ENCODE measurements at regions not wholly inside any gene's neighbourhood (a gene's known extent, or its start where the extent isn't known, plus 50 kb on each side); places are given as distances from the start of the nearest gene placed in this dataset.
"Not testable (repeated sequence)": the region's sequence is repeated elsewhere in the genome, so short reads cannot be mapped to it uniquely, and the experiment has no call there.

DNA sequence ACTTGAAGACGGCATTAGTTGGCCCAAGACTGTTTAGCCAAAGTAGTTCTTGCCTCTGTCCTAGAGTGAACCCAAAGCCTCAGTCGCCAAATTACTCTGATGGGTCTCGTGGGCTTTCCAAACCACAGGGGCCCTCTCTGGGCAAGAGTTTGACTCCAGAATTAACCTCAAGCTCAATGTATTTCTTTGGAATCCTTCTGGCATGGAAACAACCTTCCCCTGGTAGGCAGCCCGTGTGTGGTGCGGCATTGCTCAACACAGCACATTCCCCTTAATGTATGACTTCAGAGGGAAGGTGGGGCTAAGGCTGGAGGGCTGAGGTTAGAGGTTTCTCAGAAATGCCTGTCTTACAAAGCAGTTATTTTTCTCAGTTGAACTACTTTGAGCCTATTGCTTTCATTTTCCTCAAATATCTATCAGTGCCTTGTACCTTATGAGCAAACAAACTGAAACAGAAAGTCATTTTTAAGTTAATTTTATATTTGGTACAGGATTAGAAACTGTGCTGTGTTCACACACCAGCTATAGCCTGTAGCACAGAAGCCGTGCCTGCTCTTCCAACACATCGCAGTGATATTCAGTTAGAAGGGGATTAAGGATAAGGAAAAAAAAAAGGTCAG lies 123.9 kb upstream of the HAPLN1 start:
- Mint-ChIP-seq H3K27me3 (ENCODE audit: low read depth) (peaks cover 4% of the 10 kb centered on the region), H3K36me3 (ENCODE audit: low read depth) (peaks cover 2% of the 10 kb centered on the region), H3K9me3 (ENCODE audit: insufficient read depth) (no peaks in the 10 kb centered on the region), H3K4me1 (ENCODE audit: low read depth) (peaks cover 24% of the 10 kb centered on the region), H3K4me3 (peak overlapping the region; percentile 59), H3K27ac (peak overlapping the region; percentile 88)
- ChIA-PET POLR2A (no interaction called here), CTCF (no interaction called here)
- ATAC-seq: peak; percentile 94
- peak; percentile 66 for DNase-seq

DNA sequence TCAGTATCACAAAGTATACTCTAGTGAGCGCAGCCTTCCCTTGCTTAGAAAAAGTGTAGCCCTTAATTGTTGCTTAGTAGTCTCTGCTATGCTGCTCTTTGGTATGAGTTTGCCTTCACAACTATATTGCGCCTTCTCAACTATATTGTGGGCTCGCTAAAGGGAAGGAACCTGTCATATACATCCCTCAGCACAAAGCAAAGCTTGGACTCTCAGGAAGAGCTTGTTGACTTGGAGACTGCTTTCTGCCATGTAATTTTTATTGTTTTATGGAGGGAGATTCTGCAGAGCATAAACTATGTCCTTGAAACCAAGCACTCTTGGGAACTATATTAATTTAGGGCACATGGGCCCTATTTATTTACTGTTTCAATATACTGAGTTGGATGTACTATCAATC lies 119.1 kb upstream of the HAPLN1 start:
- Mint-ChIP-seq H3K4me1 (ENCODE audit: low read depth) (peaks cover 9% of the 10 kb centered on the region), H3K9me3 (ENCODE audit: insufficient read depth) (no peaks in the 10 kb centered on the region), H3K36me3 (ENCODE audit: low read depth) (peaks cover 2% of the 10 kb centered on the region), H3K27me3 (ENCODE audit: low read depth) (peaks cover 8% of the 10 kb centered on the region), H3K4me3 (no peak overlapping the region), H3K27ac (no peak overlapping the region)
- ATAC-seq: no peak
- CTCF ChIA-PET: no interaction called here
- no peak for DNase-seq
- POLR2A ChIA-PET: no interaction called here

DNA sequence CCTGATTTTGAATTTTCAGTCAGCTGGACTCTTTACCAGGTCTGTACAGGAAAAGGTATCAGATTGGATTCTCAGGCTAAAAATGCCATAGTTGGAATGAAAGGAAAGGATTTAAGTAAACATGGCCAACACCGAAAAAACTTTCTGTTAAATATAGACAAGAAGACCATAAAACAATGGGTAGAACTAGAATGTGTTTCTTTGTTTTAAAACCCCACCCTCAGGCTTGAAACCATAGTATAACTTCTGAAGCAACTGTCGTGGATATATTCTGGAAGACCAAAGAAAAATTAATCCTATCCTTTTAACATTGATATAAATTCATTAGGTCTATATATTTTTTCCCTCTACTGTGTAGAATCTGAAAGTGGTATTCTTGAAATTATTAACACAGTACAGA lies 118.6 kb upstream of the HAPLN1 start:
- no peak for DNase-seq
- no peak overlapping the region for H3K4me3 Mint-ChIP-seq
- H3K36me3 Mint-ChIP-seq (ENCODE audit: low read depth): peaks cover 1% of the 10 kb centered on the region
- no peak overlapping the region for H3K27ac Mint-ChIP-seq
- H3K27me3 Mint-ChIP-seq (ENCODE audit: low read depth): peaks cover 8% of the 10 kb centered on the region
- ChIA-PET CTCF (no interaction called here), POLR2A (no interaction called here)
- H3K4me1 Mint-ChIP-seq (ENCODE audit: low read depth): peaks cover 4% of the 10 kb centered on the region
- H3K9me3 Mint-ChIP-seq (ENCODE audit: insufficient read depth): no peaks in the 10 kb centered on the region
- ATAC-seq: no peak

DNA sequence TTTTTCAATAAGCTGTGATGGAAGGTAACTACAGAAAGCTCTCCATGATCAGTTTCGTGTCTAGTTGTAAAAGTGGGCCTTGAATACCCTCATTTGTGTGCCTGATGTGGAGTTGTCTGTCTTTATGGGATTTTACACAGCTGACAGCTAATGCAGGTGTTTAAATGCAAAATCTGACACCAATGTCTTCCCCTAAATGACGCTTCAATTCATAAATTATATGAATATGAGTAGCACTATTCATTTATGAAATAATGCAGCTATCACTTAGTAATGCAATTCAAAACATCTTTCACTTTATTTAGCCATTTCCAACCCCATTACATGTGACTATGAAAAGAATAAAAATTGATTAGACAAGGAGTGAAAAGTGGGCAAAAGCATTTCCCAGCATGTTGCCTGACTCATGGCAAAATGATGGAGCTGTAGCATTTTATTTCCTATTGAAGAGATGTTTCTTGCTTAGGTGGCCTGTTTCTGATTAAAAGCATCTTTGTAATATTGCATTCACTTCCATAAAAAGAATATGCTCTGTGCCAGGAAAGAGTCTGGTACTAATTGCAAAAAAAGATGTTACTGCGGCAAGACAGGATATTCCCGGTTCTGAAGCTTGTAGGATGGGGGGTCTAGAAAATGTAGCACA lies 116.7 kb upstream of the HAPLN1 start:
- CTCF ChIA-PET: no interaction called here
- H3K4me1 Mint-ChIP-seq (ENCODE audit: low read depth): no peaks in the 10 kb centered on the region
- H3K36me3 Mint-ChIP-seq (ENCODE audit: low read depth): no peaks in the 10 kb centered on the region
- no peak overlapping the region for H3K27ac Mint-ChIP-seq
- POLR2A ChIA-PET: interaction anchor here (0.5 kb wide), 1 partner anchor 1258 kb away, joined by 3 read pairs; no protein-coding TSS in a partner anchor
- ATAC-seq: no peak
- no peak overlapping the region for H3K4me3 Mint-ChIP-seq
- H3K27me3 Mint-ChIP-seq (ENCODE audit: low read depth): peaks cover 8% of the 10 kb centered on the region
- no peaks in the 10 kb centered on the region for H3K9me3 Mint-ChIP-seq (ENCODE audit: insufficient read depth)
- DNase-seq: no peak

DNA sequence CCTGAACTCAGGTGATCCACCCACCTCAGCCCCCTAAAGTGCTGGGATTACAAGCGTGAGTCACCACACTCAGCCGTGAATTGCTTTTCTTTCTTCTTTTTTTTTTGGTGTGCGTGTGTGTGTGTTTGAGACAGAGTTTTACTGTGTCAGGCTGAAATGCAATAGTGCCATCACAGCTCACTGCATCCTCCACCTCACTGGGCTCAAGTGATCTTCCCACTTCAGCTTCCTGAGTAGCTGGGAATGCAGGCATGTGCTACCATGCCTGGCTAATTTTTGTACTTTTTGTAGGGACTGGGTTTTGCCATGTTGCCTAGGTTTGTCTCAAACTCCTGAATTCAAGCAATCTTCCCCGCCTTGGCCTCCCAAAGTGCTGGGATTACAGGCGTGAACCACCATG lies 113.7 kb upstream of the HAPLN1 start:
- Mint-ChIP-seq H3K27me3 (ENCODE audit: low read depth) (peaks cover 4% of the 10 kb centered on the region), H3K4me1 (ENCODE audit: low read depth) (no peaks in the 10 kb centered on the region), H3K27ac (no peak overlapping the region), H3K4me3 (no peak overlapping the region), H3K36me3 (ENCODE audit: low read depth) (no peaks in the 10 kb centered on the region), H3K9me3 (ENCODE audit: insufficient read depth) (no peaks in the 10 kb centered on the region)
- DNase-seq: no peak
- CTCF ChIA-PET: no interaction called here
- POLR2A ChIA-PET: no interaction called here
- ATAC-seq: no peak

DNA sequence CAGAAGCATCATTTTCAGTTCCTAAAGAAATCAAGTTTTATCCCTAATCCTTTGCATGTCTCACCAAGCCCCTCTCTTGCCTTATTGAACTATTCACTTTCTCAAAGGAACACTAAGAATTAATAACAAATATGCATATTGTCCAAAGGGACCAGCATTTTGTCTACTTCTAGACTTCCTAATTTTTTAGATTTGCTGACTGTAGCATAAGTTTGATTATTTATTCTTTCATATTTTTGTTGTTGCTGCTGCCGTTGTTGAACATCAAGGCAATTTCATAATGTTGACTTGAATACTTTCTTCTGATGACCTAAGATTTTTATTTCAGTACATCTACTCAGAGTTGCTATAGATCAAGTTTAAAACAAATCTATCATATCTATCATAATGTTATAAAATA lies 111.2 kb upstream of the HAPLN1 start:
- Mint-ChIP-seq H3K4me3 (no peak overlapping the region), H3K4me1 (ENCODE audit: low read depth) (no peaks in the 10 kb centered on the region), H3K27ac (no peak overlapping the region), H3K9me3 (ENCODE audit: insufficient read depth) (no peaks in the 10 kb centered on the region), H3K36me3 (ENCODE audit: low read depth) (no peaks in the 10 kb centered on the region), H3K27me3 (ENCODE audit: low read depth) (peaks cover 2% of the 10 kb centered on the region)
- POLR2A ChIA-PET: no interaction called here
- DNase-seq: no peak
- ATAC-seq: no peak
- CTCF ChIA-PET: no interaction called here

DNA sequence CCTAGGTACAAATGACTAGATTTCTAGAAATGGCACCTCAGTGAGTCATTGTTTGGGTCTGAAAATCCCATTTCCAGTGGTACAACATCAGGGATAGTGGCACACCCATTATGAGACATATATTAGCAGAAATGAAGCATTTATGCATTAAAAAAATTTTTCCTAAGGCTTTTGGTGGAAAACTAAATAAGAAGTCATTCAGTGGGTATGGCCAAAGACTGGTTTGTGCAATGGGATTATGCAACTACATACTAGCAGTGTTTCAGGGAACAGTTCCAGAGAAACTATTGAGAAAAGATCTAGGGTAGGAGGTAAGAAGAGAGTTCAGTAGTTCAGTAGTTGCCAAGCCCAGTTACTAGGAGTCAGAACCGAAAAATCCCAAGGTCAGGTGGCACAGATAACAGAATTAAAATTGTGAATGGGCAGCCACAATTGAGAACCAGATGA lies 106.5 kb upstream of the HAPLN1 start:
- Mint-ChIP-seq H3K27me3 (ENCODE audit: low read depth) (no peaks in the 10 kb centered on the region), H3K4me3 (no peak overlapping the region), H3K4me1 (ENCODE audit: low read depth) (no peaks in the 10 kb centered on the region), H3K36me3 (ENCODE audit: low read depth) (no peaks in the 10 kb centered on the region), H3K27ac (no peak overlapping the region), H3K9me3 (ENCODE audit: insufficient read depth) (no peaks in the 10 kb centered on the region)
- CTCF ChIA-PET: no interaction called here
- POLR2A ChIA-PET: no interaction called here
- ATAC-seq (no peak), DNase-seq (no peak)

DNA sequence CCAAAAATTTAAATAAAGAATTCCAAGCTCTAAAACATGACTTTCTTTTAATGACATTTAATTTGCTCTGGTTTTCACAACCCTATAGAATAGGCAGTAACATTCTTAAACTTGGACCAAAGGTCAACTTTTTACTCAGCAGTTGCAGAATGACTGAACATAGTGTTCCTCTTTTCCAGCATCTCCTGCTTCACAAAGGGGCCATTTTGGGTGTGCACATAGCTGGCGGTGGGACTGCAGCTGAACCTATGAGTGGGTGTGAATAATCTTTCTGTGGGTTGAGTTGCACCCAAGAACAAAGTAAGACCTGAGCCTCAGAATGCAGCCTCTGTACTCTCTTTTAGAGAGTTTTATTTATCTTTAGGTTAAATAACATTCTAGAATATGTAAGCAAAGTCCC lies 96.9 kb upstream of the HAPLN1 start:
- Mint-ChIP-seq H3K4me1 (ENCODE audit: low read depth) (no peaks in the 10 kb centered on the region), H3K36me3 (ENCODE audit: low read depth) (no peaks in the 10 kb centered on the region), H3K4me3 (no peak overlapping the region), H3K27me3 (ENCODE audit: low read depth) (no peaks in the 10 kb centered on the region), H3K9me3 (ENCODE audit: insufficient read depth) (no peaks in the 10 kb centered on the region), H3K27ac (no peak overlapping the region)
- ChIA-PET CTCF (no interaction called here), POLR2A (no interaction called here)
- ATAC-seq (no peak), DNase-seq (no peak)

DNA sequence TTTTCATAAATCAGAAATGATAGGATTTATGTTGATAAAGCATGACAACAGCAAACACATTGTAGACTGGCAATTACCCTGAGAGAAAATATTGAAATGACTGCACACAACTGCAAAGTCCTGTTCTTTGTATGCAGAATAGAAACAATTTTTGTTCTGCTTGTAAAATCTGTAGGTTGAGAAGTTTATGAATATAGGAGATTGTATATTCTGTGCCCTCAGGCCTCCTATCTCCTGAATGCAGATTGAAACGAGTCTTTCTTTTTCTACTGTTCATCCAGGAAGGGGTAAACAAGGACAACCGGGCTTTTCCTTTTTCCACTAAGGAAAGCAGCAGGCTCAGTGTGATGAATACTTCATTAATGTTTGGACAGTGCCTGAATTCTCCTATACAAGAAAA lies 95.0 kb upstream of the HAPLN1 start:
- ChIA-PET POLR2A (no interaction called here), CTCF (no interaction called here)
- H3K9me3 Mint-ChIP-seq (ENCODE audit: insufficient read depth): no peaks in the 10 kb centered on the region
- no peaks in the 10 kb centered on the region for H3K36me3 Mint-ChIP-seq (ENCODE audit: low read depth)
- H3K4me3 Mint-ChIP-seq: no peak overlapping the region
- no peaks in the 10 kb centered on the region for H3K4me1 Mint-ChIP-seq (ENCODE audit: low read depth)
- ATAC-seq (no peak), DNase-seq (no peak)
- H3K27ac Mint-ChIP-seq: no peak overlapping the region
- no peaks in the 10 kb centered on the region for H3K27me3 Mint-ChIP-seq (ENCODE audit: low read depth)

DNA sequence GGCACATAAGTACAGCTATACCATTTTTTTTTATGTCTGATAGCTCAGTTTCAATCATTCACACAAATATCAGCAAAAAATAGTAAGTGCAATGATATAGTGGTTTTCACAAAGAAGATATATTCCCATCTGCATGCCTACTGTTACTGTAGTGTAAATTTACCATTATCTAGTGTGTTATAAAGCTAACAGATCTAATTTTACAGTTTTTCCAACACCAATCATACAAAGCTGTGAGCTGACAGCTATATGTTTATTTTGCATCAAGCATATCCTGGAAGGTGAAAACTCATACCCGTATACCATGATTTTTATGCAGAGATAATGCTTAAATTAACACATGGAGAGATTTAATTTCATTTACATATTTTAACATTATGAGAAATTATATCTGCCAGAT lies 89.9 kb upstream of the HAPLN1 start:
- no peak for ATAC-seq

DNA sequence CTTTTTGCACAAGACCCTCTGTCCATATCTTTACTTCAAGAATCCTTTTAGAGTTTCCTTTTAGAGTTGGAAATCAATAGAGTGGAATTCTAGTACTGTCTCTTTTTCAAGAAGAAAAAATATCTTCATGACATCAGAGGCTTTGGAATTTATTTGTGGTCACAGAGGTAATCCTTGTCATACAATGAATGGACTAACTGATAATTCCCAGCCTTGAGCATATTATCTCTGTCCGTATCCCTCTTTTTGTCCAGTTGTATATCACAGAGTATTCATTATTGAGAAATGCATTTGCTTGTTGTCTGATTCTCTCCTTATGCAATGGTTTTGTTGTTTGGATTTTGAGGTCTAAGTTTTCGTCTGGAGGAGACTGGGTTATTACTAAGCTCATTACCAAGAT lies 82.0 kb upstream of the HAPLN1 start:
- ATAC-seq (no peak), DNase-seq (no peak)
- Mint-ChIP-seq H3K27ac (no peak overlapping the region), H3K9me3 (ENCODE audit: insufficient read depth) (peaks cover 6% of the 10 kb centered on the region), H3K4me1 (ENCODE audit: low read depth) (no peaks in the 10 kb centered on the region), H3K4me3 (no peak overlapping the region), H3K36me3 (ENCODE audit: low read depth) (no peaks in the 10 kb centered on the region), H3K27me3 (ENCODE audit: low read depth) (no peaks in the 10 kb centered on the region)
- CTCF ChIA-PET: no interaction called here
- POLR2A ChIA-PET: no interaction called here

More for the DNA sequence above, 89.9 kb upstream of the HAPLN1 start:
- Mint-ChIP-seq H3K4me1 (ENCODE audit: low read depth) (no peaks in the 10 kb centered on the region), H3K9me3 (ENCODE audit: insufficient read depth) (peaks cover 8% of the 10 kb centered on the region), H3K36me3 (ENCODE audit: low read depth) (no peaks in the 10 kb centered on the region), H3K4me3 (no peak overlapping the region), H3K27ac (no peak overlapping the region), H3K27me3 (ENCODE audit: low read depth) (no peaks in the 10 kb centered on the region)
- POLR2A ChIA-PET: no interaction called here
- CTCF ChIA-PET: no interaction called here
- no peak for DNase-seq

DNA sequence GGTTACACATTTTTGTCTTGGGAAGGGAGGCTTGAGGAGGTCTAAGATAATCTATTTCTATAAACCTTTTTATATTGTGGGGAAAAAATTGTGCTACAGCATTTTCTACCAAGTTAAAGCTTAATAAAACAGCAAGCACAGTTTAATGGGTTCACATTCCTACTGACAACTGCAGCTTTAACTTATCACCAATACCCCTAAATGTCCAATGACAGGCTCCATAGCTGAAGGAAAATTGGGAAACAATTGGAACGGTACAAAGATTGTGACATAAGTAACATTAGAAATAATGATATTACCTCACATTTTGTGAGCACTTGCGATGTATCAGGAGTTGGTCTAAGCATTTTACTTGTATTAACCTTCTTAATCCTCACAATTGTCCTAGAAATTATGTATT lies 79.5 kb upstream of the HAPLN1 start:
- ChIA-PET CTCF (no interaction called here), POLR2A (no interaction called here)
- H3K9me3 Mint-ChIP-seq (ENCODE audit: insufficient read depth): peaks cover 4% of the 10 kb centered on the region
- ATAC-seq (no peak), DNase-seq (no peak)
- H3K27me3 Mint-ChIP-seq (ENCODE audit: low read depth): no peaks in the 10 kb centered on the region
- H3K4me3 Mint-ChIP-seq: no peak overlapping the region
- H3K27ac Mint-ChIP-seq: no peak overlapping the region
- H3K36me3 Mint-ChIP-seq (ENCODE audit: low read depth): no peaks in the 10 kb centered on the region
- no peaks in the 10 kb centered on the region for H3K4me1 Mint-ChIP-seq (ENCODE audit: low read depth)

DNA sequence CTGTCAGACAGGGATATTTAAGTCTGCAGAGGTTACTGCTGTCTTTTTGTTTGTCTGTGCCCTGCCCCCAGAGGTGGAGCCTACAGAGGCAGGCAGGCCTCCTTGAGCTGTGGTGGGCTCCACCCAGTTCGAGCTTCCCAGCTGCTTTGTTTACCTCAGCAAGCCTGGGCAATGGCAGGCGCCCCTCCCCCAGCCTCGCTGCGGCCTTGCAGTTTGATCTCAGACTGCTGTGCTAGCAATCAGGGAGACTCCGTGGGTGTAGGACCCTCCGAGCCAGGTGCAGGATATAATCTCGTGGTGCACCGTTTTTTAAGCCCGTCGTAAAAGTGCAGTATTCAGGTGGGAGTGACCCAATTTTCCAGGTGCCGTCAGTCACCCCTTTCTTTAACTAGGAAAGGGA lies 78.4 kb upstream of the HAPLN1 start:
- H3K9me3 Mint-ChIP-seq (ENCODE audit: insufficient read depth); H3K27ac Mint-ChIP-seq; H3K4me1 Mint-ChIP-seq (ENCODE audit: low read depth); H3K27me3 Mint-ChIP-seq (ENCODE audit: low read depth); ATAC-seq; DNase-seq; POLR2A ChIA-PET; H3K36me3 Mint-ChIP-seq (ENCODE audit: low read depth); CTCF ChIA-PET; H3K4me3 Mint-ChIP-seq: not testable (repeated sequence)
